Right renal pelvis (tissue), 4 donors: ENCODE measurements at regions not wholly inside any gene's neighbourhood (a gene's known extent, or its start where the extent isn't known, plus 50 kb on each side); places are given as distances from the start of the nearest gene placed in this dataset.
"Not testable (repeated sequence)": the region's sequence is repeated elsewhere in the genome, so short reads cannot be mapped to it uniquely, and the experiment has no call there.

ENCODE experiments used
- DNase-seq, 4 donors: peaks; one replicate each; pipeline ENCODE4 v3.0.0-alpha.2; 2013; ENCODE audit warnings: low read depth in 4 of 4, low spot score in 3 of 4, missing footprints in 1 of 4

GRCh38 chr6:82626946-82627345 lies 263.3 kb downstream of the TPBG start:
- DNase-seq: not testable (repeated sequence)

- DNase-seq: no peak
Observed at GRCh38 chr6:82629921-82630320, 266.3 kb downstream of the TPBG start.

GRCh38 chr6:82641677-82642076 lies 278.1 kb downstream of the TPBG start:
- DNase-seq: no peak

- no peak for DNase-seq
Observed at GRCh38 chr6:82645536-82646230, 282.1 kb downstream of the TPBG start.

- DNase-seq: no peak
Observed at GRCh38 chr6:82646231-82646615, 282.6 kb downstream of the TPBG start.

- DNase-seq: no peak
Observed at GRCh38 chr6:82651845-82652335, 288.3 kb downstream of the TPBG start.

GRCh38 chr6:82679232-82679631 lies 315.6 kb downstream of the TPBG start:
- DNase-seq: no peak

GRCh38 chr6:82680192-82680591 lies 316.6 kb downstream of the TPBG start:
- no peak for DNase-seq

GRCh38 chr6:82681119-82681714 lies 317.6 kb downstream of the TPBG start:
- no peak for DNase-seq

- DNase-seq: no peak
Observed at GRCh38 chr6:82686719-82687118, 323.1 kb downstream of the TPBG start.

- no peak for DNase-seq
Observed at GRCh38 chr6:82687855-82688254, 324.2 kb downstream of the TPBG start.

- no peak for DNase-seq
Observed at GRCh38 chr6:82690283-82690682, 326.7 kb downstream of the TPBG start.

GRCh38 chr6:82691997-82692396 lies 328.4 kb downstream of the TPBG start:
- no peak for DNase-seq

GRCh38 chr6:82693094-82693493 lies 329.5 kb downstream of the TPBG start:
- DNase-seq: no peak

GRCh38 chr6:82701341-82701740 lies 337.7 kb downstream of the TPBG start:
- DNase-seq: no peak

GRCh38 chr6:82702574-82702973 lies 339.0 kb downstream of the TPBG start:
- DNase-seq: no peak

- DNase-seq: no peak
Observed at GRCh38 chr6:82703230-82703629, 339.6 kb downstream of the TPBG start.

GRCh38 chr6:82704045-82704444 lies 340.4 kb downstream of the TPBG start:
- DNase-seq: no peak

GRCh38 chr6:82705579-82705978 lies 342.0 kb downstream of the TPBG start:
- DNase-seq: no peak

GRCh38 chr6:82711105-82711827 lies 347.6 kb downstream of the TPBG start:
- DNase-seq: no peak

- DNase-seq: no peak
Observed at GRCh38 chr6:82711971-82712370, 348.4 kb downstream of the TPBG start.

- no peak for DNase-seq
Observed at GRCh38 chr6:82712389-82712788, 348.8 kb downstream of the TPBG start.
